ENCODE measurements at regions not wholly inside any gene's neighbourhood (a gene's known extent, or its start where the extent isn't known, plus 50 kb on each side); places are given as distances from the start of the nearest gene placed in this dataset.

DNA sequence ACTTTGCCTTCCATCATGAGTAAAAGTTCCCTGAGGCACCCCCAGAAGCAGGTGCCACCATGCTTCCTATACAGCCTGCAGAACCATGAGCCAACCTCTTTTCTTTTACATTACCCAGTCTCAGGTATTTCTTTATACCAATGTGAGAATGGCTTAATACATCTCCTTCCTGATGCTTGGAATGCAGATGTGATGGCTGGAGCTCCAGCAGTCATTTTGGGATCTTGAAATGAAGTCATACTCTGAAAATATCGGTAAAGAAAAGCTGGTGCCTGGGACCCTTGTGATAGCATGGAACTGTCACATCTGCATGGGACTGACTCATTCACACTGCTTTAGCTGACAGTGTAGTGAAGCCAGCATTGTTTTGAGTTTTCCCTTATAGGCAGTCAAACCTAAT lies 634.5 kb upstream of the NRP1 start:
- TF ChIP-seq, protein P1, sequence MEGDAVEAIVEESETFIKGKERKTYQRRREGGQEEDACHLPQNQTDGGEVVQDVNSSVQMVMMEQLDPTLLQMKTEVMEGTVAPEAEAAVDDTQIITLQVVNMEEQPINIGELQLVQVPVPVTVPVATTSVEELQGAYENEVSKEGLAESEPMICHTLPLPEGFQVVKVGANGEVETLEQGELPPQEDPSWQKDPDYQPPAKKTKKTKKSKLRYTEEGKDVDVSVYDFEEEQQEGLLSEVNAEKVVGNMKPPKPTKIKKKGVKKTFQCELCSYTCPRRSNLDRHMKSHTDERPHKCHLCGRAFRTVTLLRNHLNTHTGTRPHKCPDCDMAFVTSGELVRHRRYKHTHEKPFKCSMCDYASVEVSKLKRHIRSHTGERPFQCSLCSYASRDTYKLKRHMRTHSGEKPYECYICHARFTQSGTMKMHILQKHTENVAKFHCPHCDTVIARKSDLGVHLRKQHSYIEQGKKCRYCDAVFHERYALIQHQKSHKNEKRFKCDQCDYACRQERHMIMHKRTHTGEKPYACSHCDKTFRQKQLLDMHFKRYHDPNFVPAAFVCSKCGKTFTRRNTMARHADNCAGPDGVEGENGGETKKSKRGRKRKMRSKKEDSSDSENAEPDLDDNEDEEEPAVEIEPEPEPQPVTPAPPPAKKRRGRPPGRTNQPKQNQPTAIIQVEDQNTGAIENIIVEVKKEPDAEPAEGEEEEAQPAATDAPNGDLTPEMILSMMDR (IDR thresholded peaks at IDR 0.05) = no peak
- TF ChIP-seq POLR2A (IDR thresholded peaks at IDR 0.05) = no peak

Measured in right lobe of liver (tissue), 4 donors.